Uterus (tissue), 2 donors: ENCODE measurements at regions not wholly inside any gene's neighbourhood (a gene's known extent, or its start where the extent isn't known, plus 50 kb on each side); places are given as distances from the start of the nearest gene placed in this dataset.

ENCODE experiments used
- CTCF ChIP-seq, 4 experiments: fragments of 200-600 bp in 2 of 4; fragments of 450-650 bp in 2 of 4; sonication (generic) in 2 of 4; IDR thresholded peaks; one replicate each; pipeline ENCODE4 v1.5.1; 2016 to 2019; ENCODE audit warnings: antibody characterized with exemption in 4 of 4, mild to moderate bottlenecking in 2 of 4, moderate library complexity in 1 of 4
- POLR2A ChIP-seq, 2 donors: fragments of 450-650 bp; IDR thresholded peaks; one replicate each; pipeline ENCODE4 v1.6.1; 2016; ENCODE audit warnings: antibody characterized with exemption in 2 of 2, mild to moderate bottlenecking in 1 of 2, moderate library complexity in 1 of 2

GRCh38 chr2:71779774-71780105, 326.4 kb downstream of the DYSF start:
- TF ChIP-seq POLR2A (IDR thresholded peaks at IDR 0.05) (no peak), CTCF (IDR thresholded peaks at IDR 0.05) (no peak)
